PFSK-1 (cell line): ENCODE measurements at regions not wholly inside any gene's neighbourhood (a gene's known extent, or its start where the extent isn't known, plus 50 kb on each side); places are given as distances from the start of the nearest gene placed in this dataset.

Experiments used
- POLR2AphosphoS5 ChIP-seq: IDR thresholded peaks from 2 replicates; pipeline ENCODE4 v1.6.1; 2012; ENCODE audit warnings: low read depth, mild to moderate bottlenecking, control low read depth, low read length, moderate library complexity
- SIN3A ChIP-seq: IDR thresholded peaks from 2 replicates; pipeline ENCODE4 v1.6.1; 2012; ENCODE audit warnings: mild to moderate bottlenecking, low read length, moderate library complexity, borderline replicate concordance; ENCODE audit not compliant: insufficient read depth
- TF ChIP-seq, protein P1 (sequence below), 2 experiments: IDR thresholded peaks; 2 replicates each; pipeline versions ENCODE4 v1.6.1 to v1.8.0; 2011 to 2012; ENCODE audit warnings: low read depth in 2 of 2, low read length in 2 of 2, control low read depth in 1 of 2, inconsistent platforms in 1 of 2, mild to moderate bottlenecking in 1 of 2, moderate library complexity in 1 of 2; ENCODE audit not compliant: insufficient read depth in 1 of 2

DNA sequence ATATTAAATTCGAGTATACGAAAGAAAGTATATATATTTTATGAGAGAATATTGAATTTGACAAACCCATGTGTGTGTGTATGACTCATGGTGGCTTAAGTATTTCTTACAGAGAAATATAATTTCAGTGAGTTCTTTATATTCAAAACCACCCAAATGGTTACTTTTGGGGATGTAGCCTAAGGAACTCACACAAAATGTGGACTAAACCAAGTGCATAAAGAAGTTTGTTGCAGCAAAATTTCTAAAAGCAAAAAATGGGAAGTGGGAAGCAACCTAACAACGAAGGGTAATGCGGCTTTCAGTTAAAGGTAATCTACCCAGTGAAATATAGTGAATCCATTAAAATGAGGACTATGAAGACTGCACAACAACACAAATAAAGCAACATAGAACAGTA lies 277.1 kb downstream of the EDEM1 start:
- TF ChIP-seq, protein P1, sequence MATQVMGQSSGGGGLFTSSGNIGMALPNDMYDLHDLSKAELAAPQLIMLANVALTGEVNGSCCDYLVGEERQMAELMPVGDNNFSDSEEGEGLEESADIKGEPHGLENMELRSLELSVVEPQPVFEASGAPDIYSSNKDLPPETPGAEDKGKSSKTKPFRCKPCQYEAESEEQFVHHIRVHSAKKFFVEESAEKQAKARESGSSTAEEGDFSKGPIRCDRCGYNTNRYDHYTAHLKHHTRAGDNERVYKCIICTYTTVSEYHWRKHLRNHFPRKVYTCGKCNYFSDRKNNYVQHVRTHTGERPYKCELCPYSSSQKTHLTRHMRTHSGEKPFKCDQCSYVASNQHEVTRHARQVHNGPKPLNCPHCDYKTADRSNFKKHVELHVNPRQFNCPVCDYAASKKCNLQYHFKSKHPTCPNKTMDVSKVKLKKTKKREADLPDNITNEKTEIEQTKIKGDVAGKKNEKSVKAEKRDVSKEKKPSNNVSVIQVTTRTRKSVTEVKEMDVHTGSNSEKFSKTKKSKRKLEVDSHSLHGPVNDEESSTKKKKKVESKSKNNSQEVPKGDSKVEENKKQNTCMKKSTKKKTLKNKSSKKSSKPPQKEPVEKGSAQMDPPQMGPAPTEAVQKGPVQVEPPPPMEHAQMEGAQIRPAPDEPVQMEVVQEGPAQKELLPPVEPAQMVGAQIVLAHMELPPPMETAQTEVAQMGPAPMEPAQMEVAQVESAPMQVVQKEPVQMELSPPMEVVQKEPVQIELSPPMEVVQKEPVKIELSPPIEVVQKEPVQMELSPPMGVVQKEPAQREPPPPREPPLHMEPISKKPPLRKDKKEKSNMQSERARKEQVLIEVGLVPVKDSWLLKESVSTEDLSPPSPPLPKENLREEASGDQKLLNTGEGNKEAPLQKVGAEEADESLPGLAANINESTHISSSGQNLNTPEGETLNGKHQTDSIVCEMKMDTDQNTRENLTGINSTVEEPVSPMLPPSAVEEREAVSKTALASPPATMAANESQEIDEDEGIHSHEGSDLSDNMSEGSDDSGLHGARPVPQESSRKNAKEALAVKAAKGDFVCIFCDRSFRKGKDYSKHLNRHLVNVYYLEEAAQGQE (IDR thresholded peaks at IDR 0.05; ENCODE audit: insufficient read depth in 1 of 2, low read depth in 2 of 2, low read length in 2 of 2) = no peak
- no peak for TF ChIP-seq POLR2AphosphoS5
- TF ChIP-seq SIN3A = no peak
